Epithelial cell of proximal tubule (primary cell): ENCODE measurements at regions not wholly inside any gene's neighbourhood (a gene's known extent, or its start where the extent isn't known, plus 50 kb on each side); places are given as distances from the start of the nearest gene placed in this dataset.

ENCODE experiments used
- DNase-seq: peaks from one replicate; pipeline ENCODE4 v3.0.0-alpha.2; 2011; ENCODE audit warnings: low read depth
- H3K4me3 ChIP-seq: 2 replicates; pipeline ENCODE4 v1.5.1; 2011; ENCODE audit warnings: low read depth, mild to moderate bottlenecking, low read length
- TF ChIP-seq, protein P1 (sequence below): conservative IDR thresholded peaks from 2 replicates; pipeline ENCODE4 v1.5.1; 2012; ENCODE audit warnings: low read depth, mild to moderate bottlenecking, low read length

DNA sequence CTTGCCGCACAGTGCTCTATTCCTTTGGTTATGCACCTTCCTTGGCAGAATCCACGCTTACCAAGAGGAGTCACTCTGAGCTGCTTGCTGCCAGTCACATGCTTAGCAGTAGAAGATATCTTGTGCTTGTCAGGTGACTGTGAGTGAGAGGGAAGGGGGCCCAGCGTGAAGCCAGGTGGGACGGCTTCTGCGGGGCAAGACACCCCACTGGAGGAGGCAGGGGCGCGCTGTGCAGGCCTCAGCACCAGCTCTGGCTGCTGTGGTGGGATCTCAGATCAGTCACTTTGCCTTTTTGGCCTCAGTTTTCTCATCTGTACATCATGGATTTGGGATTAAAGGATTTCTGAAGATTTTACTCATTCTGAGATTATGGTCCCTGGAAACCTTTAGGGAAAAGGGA is 63.9 kb upstream of the B3GAT1 start:
- TF ChIP-seq, protein P1, sequence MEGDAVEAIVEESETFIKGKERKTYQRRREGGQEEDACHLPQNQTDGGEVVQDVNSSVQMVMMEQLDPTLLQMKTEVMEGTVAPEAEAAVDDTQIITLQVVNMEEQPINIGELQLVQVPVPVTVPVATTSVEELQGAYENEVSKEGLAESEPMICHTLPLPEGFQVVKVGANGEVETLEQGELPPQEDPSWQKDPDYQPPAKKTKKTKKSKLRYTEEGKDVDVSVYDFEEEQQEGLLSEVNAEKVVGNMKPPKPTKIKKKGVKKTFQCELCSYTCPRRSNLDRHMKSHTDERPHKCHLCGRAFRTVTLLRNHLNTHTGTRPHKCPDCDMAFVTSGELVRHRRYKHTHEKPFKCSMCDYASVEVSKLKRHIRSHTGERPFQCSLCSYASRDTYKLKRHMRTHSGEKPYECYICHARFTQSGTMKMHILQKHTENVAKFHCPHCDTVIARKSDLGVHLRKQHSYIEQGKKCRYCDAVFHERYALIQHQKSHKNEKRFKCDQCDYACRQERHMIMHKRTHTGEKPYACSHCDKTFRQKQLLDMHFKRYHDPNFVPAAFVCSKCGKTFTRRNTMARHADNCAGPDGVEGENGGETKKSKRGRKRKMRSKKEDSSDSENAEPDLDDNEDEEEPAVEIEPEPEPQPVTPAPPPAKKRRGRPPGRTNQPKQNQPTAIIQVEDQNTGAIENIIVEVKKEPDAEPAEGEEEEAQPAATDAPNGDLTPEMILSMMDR = no peak
- no peak overlapping the region for H3K4me3 ChIP-seq
- DNase-seq = no peak

DNA sequence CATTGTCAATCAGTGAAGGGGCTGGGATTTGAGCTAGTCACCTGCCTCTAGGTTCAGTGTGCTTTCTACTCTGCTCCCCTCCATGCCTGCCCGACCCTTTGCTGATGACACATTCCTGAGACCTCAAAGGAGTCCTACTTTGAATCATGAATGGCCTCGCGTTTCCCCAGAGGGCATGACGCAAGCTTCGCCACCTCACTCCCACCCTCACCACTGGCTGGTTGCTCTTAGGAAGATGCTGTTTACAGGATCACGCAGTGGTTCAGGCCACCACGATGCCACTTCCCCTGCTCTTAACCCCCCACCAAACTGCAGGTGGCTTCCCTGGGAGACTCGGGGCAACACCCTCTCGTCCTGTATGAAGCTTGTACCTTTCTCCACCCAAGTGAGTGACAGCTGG is 62.9 kb upstream of the B3GAT1 start:
- no peak overlapping the region for H3K4me3 ChIP-seq
- DNase-seq = no peak
- TF ChIP-seq, protein P1 = no peak

DNA sequence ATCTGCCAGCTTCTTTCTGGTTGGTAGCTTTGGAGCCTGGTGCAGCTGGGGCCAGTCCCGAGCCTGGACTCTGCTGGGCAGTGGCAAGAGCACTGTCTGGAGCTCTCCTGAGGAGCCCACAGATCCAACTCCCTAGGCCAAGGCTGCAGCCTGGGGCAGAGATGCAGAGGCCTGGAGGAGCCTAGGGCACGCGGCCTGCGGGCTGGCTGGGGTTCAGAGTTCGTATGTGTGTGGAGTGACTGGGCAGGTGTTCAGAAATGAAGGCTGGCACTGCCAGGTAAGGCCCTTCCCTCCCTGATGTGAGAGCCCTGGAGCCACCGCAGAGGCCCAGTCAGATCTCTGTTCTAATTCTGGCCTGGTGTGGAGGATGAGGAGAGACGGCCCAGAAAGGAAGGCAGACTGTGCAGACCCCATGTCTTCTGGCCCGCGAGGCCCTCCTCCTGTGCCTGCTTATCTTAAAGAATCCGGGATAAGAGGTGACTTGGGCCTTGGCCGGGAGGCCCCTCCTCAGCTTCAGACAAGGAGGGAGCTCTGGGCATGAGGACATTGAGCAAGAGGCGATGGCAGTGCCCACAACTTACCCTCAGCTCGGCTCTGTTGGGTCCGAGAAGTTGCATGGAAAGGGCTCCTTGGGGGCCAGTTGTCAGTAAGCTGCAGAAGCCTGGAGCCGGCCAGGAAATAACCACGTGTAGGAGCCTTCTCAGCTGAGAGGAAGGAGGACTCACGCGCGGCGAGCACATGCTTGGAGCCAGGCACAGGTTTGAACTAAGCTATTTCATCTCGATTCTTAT is 62.2 kb upstream of the B3GAT1 start:
- no peak overlapping the region for H3K4me3 ChIP-seq
- TF ChIP-seq, protein P1 = no peak
- DNase-seq = no peak

DNA sequence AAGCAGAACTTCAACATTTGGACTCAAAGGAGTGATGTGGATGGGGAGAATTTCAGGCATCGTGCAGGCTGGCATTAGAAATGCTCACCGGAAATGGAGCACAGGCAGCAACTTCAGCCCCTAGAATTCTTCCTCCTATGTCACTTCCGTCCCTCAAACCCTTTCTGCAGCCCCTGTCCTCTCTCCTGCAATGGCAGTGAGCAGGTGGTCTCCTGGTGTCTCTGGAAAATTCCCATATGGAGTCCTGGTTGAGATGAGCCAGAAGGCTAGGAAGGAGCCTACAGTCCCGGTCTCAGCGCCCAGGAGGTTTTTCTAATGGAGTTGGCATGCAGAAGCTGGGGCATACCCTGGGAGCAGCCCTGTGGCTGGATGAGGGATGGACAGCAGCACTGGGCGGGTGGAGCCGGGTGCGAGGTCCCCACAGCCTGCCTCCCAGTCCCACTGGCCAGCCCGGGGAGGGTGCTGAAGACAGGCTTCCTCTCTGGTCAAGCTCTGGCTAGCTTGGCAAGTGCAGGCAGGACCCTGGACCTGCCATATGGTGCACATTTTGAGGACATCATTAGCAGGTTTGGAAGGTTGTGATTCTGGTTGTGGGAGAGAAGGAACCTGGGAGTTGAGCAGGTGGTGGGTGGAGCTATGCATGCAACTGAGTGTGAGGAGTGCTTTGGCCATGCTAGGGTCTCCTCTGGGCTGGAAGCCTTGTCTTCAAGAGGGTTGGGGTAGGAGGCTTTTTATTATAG is 59.8 kb upstream of the B3GAT1 start:
- DNase-seq = no peak
- H3K4me3 ChIP-seq = no peak overlapping the region
- TF ChIP-seq, protein P1 = no peak

DNA sequence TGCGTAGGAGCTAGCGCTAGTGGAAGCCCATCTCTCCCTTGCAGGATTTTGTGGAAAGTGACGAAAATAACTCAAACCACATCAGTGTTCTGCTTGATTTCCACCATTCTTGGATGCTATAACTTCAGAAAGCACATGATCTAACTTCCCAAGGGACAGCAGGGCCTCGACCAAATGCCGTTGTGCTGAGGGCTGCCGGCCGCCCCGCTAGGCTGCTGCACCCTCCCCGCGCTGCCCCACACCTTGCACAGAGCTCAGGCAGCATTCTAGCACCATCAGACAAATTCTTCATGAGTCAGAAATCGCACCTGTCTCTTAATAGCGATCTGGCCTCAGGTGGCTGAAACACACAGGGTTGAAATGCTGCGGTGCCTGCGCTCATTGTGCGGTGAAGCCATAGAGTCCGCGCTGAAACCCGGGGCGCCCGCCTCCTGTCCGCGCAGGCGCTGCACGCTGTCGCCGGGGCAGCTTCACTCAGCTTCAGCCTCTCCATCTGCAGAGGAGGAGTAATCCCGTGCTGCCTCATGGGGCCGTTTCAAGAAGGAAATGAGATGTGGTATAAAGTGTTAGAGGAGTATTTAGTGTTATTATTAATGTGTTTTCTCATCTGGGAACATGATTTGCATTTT is 59.2 kb upstream of the B3GAT1 start:
- TF ChIP-seq, protein P1 = no peak
- DNase-seq = no peak
- no peak overlapping the region for H3K4me3 ChIP-seq

DNA sequence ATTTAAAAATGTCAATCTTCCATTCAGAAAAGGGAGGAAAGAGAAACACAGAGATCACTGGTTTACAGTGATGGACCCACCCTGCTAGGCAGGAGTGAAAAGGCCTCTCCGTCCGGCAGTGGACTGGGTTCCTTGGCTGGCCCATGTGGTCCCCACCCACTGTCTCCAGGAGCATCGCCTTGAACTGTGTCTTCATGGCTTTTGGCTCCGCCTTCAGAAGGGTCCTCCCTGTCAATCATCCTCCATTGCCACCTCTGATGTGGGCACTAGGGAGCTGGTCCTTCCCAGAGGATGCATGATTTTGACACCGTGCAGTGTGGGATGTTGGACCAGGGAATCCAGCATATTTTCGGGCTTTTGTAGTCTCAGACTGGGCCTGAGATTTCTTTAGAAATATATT is 58.2 kb upstream of the B3GAT1 start:
- TF ChIP-seq, protein P1 = no peak

More for the DNA sequence above, 58.2 kb upstream of the B3GAT1 start:
- DNase-seq = no peak
- no peak overlapping the region for H3K4me3 ChIP-seq
